A549 (cell line): ENCODE measurements at regions not wholly inside any gene's neighbourhood (a gene's known extent, or its start where the extent isn't known, plus 50 kb on each side); places are given as distances from the start of the nearest gene placed in this dataset.

Experiments
- CTCF ChIP-seq: fragments of >200 bp; sonication (Bioruptor Twin); formaldehyde crosslinking; IDR thresholded peaks from 3 replicates; pipeline ENCODE4 v1.5.1; 2016
- EP300 ChIP-seq, 2 experiments: fragments of >200 bp; sonication (Bioruptor Twin); formaldehyde crosslinking; IDR thresholded peaks; 2 replicates in 1 of 2; 3 replicates in 1 of 2; pipeline ENCODE4 v1.6.1; 2016 to 2017
- HOXA7 ChIP-seq: fragments of 250-450 bp; sonication (Bioruptor Pico); IDR thresholded peaks from 2 replicates; pipeline ENCODE4 v1.5.0; 2020; ENCODE audit warnings: mild to moderate bottlenecking, moderate library complexity
- MYC ChIP-seq: IDR thresholded peaks from 2 replicates; pipeline ENCODE4 v1.6.1; 2012; ENCODE audit warnings: mild to moderate bottlenecking, inconsistent platforms, low read length, improper control_type of control experiment, borderline replicate concordance
- PBX3 ChIP-seq: IDR thresholded peaks from 2 replicates; pipeline ENCODE4 v1.6.1; 2012
- POLR2A ChIP-seq: IDR thresholded peaks from 2 replicates; pipeline ENCODE4 v1.6.1; 2012; ENCODE audit warnings: mild to moderate bottlenecking, low read length
- RNF2 ChIP-seq: fragments of 200-600 bp; sonication (generic); IDR thresholded peaks from 2 replicates; pipeline ENCODE4 v1.6.1; 2016; ENCODE audit warnings: low read depth, mild to moderate bottlenecking, antibody characterized with exemption, moderate library complexity, borderline replicate concordance
- TF ChIP-seq, protein P1 (sequence below): fragments of 450-650 bp; IDR thresholded peaks from 2 replicates; pipeline ENCODE4 v1.6.1; 2014; ENCODE audit warnings: antibody characterized with exemption
- TF ChIP-seq, protein P2 (sequence below): fragments of 150-350 bp; IDR thresholded peaks from 2 replicates; pipeline ENCODE4 v1.6.1; 2014; ENCODE audit warnings: low read depth, mild to moderate bottlenecking, low read length

DNA sequence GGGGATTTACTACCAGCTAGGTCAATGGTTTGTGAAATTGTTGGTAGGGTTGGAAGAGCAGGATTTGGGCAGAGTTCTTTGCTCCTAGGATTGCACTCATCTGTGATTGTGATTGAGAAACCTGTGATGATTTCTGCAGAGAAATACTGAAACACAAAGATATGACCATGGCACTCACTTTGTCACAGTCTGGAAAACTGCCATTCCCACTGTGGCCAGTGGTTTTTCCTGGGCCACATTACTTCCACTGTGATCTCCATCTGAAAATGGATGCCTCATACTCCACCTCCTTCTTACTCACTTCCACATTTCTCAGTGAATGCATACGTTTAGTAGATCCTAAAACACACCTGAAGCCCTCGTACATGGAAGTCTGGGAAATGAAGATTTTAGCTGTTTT is 593.2 kb downstream of the LMO7 start:
- TF ChIP-seq HOXA7 (no peak), CTCF (no peak), EP300 (IDR thresholded peaks at IDR 0.05) (no peak), PBX3 (no peak), RNF2 (no peak), MYC (no peak), POLR2A (no peak)
- TF ChIP-seq, protein P1, sequence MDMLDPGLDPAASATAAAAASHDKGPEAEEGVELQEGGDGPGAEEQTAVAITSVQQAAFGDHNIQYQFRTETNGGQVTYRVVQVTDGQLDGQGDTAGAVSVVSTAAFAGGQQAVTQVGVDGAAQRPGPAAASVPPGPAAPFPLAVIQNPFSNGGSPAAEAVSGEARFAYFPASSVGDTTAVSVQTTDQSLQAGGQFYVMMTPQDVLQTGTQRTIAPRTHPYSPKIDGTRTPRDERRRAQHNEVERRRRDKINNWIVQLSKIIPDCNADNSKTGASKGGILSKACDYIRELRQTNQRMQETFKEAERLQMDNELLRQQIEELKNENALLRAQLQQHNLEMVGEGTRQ = no peak
- TF ChIP-seq, protein P2, sequence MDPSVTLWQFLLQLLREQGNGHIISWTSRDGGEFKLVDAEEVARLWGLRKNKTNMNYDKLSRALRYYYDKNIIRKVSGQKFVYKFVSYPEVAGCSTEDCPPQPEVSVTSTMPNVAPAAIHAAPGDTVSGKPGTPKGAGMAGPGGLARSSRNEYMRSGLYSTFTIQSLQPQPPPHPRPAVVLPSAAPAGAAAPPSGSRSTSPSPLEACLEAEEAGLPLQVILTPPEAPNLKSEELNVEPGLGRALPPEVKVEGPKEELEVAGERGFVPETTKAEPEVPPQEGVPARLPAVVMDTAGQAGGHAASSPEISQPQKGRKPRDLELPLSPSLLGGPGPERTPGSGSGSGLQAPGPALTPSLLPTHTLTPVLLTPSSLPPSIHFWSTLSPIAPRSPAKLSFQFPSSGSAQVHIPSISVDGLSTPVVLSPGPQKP = no peak
